Transverse colon (tissue), 4 donors: ENCODE measurements at regions not wholly inside any gene's neighbourhood (a gene's known extent, or its start where the extent isn't known, plus 50 kb on each side); places are given as distances from the start of the nearest gene placed in this dataset.

Experiments
- DNase-seq: peaks from one replicate; pipeline ENCODE4 v3.0.0-alpha.2; 2019
- H3K27ac ChIP-seq, 4 donors: fragments of 200-600 bp; sonication (generic); 2 replicates each; pipeline ENCODE4 v1.5.1; 2016 to 2018; ENCODE audit warnings: inconsistent platforms in 4 of 4
- H3K27me3 ChIP-seq: fragments of 200-600 bp; sonication (generic); 2 replicates; pipeline ENCODE4 v1.5.1; 2017; ENCODE audit warnings: inconsistent platforms
- H3K36me3 ChIP-seq, 4 donors: fragments of 200-600 bp; sonication (generic); 2 replicates each; pipeline ENCODE4 v1.5.1; 2017 to 2019; ENCODE audit warnings: inconsistent platforms in 4 of 4
- H3K4me1 ChIP-seq, 4 donors: fragments of 200-600 bp; sonication (generic); 2 replicates each; pipeline ENCODE4 v1.5.1; 2017 to 2020; ENCODE audit warnings: inconsistent platforms in 4 of 4
- H3K4me3 ChIP-seq, 4 donors: fragments of 200-600 bp; sonication (generic); 1 replicate in 1 of 4; 2 replicates in 3 of 4; pipeline versions ENCODE4 v1.5.1 to v1.6.1; 2017 to 2019; ENCODE audit warnings: inconsistent platforms in 4 of 4
- H3K9me3 ChIP-seq, 2 donors: fragments of 200-600 bp; sonication (generic); 2 replicates each; pipeline ENCODE4 v1.5.1; 2017 to 2019; ENCODE audit warnings: inconsistent platforms in 2 of 2
- EP300 ChIP-seq: sonication (generic); formaldehyde crosslinking; IDR thresholded peaks from one replicate; pipeline ENCODE4 v1.6.1; 2017; ENCODE audit warnings: antibody characterized with exemption, low read depth
- POLR2A ChIP-seq: fragments of 450-650 bp; IDR thresholded peaks from one replicate; pipeline ENCODE4 v1.6.1; 2016; ENCODE audit warnings: antibody characterized with exemption, mild to moderate bottlenecking, moderate library complexity
- POLR2AphosphoS5 ChIP-seq, 3 donors: sonication (generic); formaldehyde crosslinking; IDR thresholded peaks; one replicate each; pipeline ENCODE4 v1.6.1; 2016; ENCODE audit warnings: antibody characterized with exemption in 3 of 3
- WGBS, 2 donors: methylation state at CpG; one replicate each; pipeline ENCODE4 v1.1.5; 2018; ENCODE audit warnings: low coverage in 1 of 2; 5-methylcytosine and 5-hydroxymethylcytosine counted together
- in situ Hi-C, 4 donors: fragments of 200-750 bp; cut with MboI; loops; one replicate each; pipeline versions ENCODE4 v1.15.0 to v1.15.1; 2017; ENCODE audit warnings: low sequenced_read_pairs in 3 of 4, low pct_ligation_motif_present in 1 of 4, low pct_unique_long_range_greater_than_20kb in 1 of 4
- intact Hi-C: fragments of 100-400 bp; cut with DNase I; formaldehyde crosslinking; loops from one replicate; pipeline ENCODE4 v1.15.1; 2023; ENCODE audit warnings: low total_unique reads
- TF ChIP-seq, protein P1 (sequence below), 5 experiments: fragments of 200-600 bp in 3 of 5; fragments of 450-650 bp in 2 of 5; sonication (generic) in 3 of 5; IDR thresholded peaks; 1 replicate in 2 of 5; 2 replicates in 3 of 5; pipeline ENCODE4 v1.5.1; 2016 to 2017; ENCODE audit warnings: antibody characterized with exemption in 5 of 5, inconsistent platforms in 3 of 5, mild to moderate bottlenecking in 2 of 5, moderate library complexity in 1 of 5

DNA sequence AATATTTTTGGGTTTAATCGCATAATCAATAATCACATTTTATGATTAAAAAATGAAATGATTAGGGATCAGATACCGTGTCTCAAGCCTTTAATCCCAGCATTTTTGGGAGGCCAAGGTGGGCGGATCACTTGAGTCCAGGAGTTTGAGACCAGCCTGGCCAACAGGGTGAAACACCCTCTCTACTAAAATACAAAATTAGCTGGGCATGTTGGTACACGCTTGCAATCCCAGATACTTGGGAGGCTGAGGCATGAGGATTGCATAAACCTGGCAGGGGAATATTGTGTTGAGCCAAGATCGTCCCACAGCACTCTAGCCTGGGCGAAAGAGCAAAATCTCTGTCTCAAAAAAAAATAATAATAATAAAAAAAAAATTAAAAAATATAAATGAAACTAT lies 1581.4 kb downstream of the KCNT2 start:
- no peaks in the 10 kb centered on the region for H3K27me3 ChIP-seq
- DNase-seq, result no peak
- no peak overlapping the region for H3K4me3 ChIP-seq
- TF ChIP-seq, protein P1, sequence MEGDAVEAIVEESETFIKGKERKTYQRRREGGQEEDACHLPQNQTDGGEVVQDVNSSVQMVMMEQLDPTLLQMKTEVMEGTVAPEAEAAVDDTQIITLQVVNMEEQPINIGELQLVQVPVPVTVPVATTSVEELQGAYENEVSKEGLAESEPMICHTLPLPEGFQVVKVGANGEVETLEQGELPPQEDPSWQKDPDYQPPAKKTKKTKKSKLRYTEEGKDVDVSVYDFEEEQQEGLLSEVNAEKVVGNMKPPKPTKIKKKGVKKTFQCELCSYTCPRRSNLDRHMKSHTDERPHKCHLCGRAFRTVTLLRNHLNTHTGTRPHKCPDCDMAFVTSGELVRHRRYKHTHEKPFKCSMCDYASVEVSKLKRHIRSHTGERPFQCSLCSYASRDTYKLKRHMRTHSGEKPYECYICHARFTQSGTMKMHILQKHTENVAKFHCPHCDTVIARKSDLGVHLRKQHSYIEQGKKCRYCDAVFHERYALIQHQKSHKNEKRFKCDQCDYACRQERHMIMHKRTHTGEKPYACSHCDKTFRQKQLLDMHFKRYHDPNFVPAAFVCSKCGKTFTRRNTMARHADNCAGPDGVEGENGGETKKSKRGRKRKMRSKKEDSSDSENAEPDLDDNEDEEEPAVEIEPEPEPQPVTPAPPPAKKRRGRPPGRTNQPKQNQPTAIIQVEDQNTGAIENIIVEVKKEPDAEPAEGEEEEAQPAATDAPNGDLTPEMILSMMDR (IDR thresholded peaks at IDR 0.05), result no peak
- no peak for TF ChIP-seq EP300
- TF ChIP-seq POLR2A, result no peak
- no peak for TF ChIP-seq POLR2AphosphoS5 (IDR thresholded peaks at IDR 0.05)
- no peaks in the 10 kb centered on the region for H3K36me3 ChIP-seq
- in situ Hi-C loops (no loop called here), intact Hi-C loops (no loop called here)
- 75 to 88% methylated on average over 5 to 6 of the region's 6 CpGs for WGBS, 2 donors
- H3K4me1 ChIP-seq, result no peaks in the 10 kb centered on the region
- no peak overlapping the region for H3K27ac ChIP-seq
- no peaks in the 10 kb centered on the region for H3K9me3 ChIP-seq

GRCh38 chr1:195019385-195019784 lies 1588.9 kb downstream of the KCNT2 start:
- no peak for TF ChIP-seq EP300
- no peak for TF ChIP-seq POLR2A
- TF ChIP-seq POLR2AphosphoS5 (IDR thresholded peaks at IDR 0.05), result no peak
- no peak overlapping the region for H3K4me3 ChIP-seq
- no peak overlapping the region for H3K27ac ChIP-seq
- 63 to 76% methylated on average over 1 of the region's 1 CpG for WGBS, 2 donors
- intact Hi-C loops, result no loop called here
- H3K27me3 ChIP-seq, result no peaks in the 10 kb centered on the region
- in situ Hi-C loops, result no loop called here
- no peak for DNase-seq
- H3K4me1 ChIP-seq, result no peaks in the 10 kb centered on the region
- no peaks in the 10 kb centered on the region for H3K9me3 ChIP-seq
- H3K36me3 ChIP-seq, result no peaks in the 10 kb centered on the region

DNA sequence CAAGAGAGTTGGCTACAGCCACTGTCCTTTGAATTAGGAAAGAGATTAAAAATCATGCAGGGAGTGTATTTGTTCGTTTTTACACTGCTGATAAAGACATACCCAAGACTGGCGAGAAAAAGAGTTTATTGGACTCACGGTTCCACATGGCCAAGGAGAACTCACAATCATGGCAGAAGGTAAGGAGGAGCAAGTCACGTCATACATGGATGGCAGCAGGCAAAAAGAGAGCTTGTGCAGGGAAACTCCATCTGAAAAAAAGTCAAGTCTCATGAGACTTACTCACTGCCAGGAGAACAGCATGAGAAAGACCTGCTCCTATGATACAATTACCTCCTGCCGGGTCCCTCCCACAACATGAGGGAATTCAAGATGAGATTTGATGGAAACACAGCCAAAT lies 1595.2 kb downstream of the KCNT2 start:
- 56 to 59% methylated on average over 3 to 5 of the region's 5 CpGs for WGBS, 2 donors
- Histone ChIP-seq H3K4me1 (no peaks in the 10 kb centered on the region), H3K9me3 (no peaks in the 10 kb centered on the region), H3K4me3 (no peak overlapping the region), H3K27me3 (no peaks in the 10 kb centered on the region), H3K27ac (no peak overlapping the region), H3K36me3 (no peaks in the 10 kb centered on the region)
- TF ChIP-seq POLR2AphosphoS5 (IDR thresholded peaks at IDR 0.05) (no peak), POLR2A (no peak), EP300 (no peak)
- TF ChIP-seq, protein P1 (IDR thresholded peaks at IDR 0.05), result no peak
- in situ Hi-C loops, result no loop called here
- DNase-seq, result no peak
- intact Hi-C loops, result no loop called here

DNA sequence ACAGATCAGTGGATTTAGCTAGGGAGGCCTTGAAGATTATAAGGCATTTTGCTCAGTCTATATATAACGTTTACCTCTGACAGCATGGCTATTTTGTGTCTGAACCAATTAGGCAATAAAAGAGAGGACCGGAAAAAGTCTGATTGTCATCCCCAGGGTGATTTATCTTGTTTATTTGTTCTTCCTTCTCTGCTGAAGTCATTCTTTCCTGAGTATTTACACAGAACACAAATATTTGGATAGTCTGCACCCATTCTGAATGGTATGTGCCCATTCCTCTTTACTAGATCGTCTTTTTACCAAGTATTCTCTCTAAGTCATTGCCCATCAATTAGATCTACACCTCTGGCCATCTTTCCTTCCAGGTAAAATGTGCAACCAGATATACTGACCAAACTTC lies 1602.9 kb downstream of the KCNT2 start:
- H3K4me3 ChIP-seq, result no peak overlapping the region
- DNase-seq, result no peak
- in situ Hi-C loops, result no loop called here
- H3K27ac ChIP-seq, result no peak overlapping the region
- intact Hi-C loops, result no loop called here
- H3K4me1 ChIP-seq, result no peaks in the 10 kb centered on the region
- H3K27me3 ChIP-seq, result no peaks in the 10 kb centered on the region
- no peaks in the 10 kb centered on the region for H3K36me3 ChIP-seq
- 17 to 18% methylated on average over 1 to 3 of the region's 3 CpGs for WGBS, 2 donors
- H3K9me3 ChIP-seq, result no peaks in the 10 kb centered on the region
- TF ChIP-seq POLR2A (no peak), POLR2AphosphoS5 (IDR thresholded peaks at IDR 0.05) (no peak), EP300 (no peak)
- TF ChIP-seq, protein P1 (IDR thresholded peaks at IDR 0.05), result no peak

DNA sequence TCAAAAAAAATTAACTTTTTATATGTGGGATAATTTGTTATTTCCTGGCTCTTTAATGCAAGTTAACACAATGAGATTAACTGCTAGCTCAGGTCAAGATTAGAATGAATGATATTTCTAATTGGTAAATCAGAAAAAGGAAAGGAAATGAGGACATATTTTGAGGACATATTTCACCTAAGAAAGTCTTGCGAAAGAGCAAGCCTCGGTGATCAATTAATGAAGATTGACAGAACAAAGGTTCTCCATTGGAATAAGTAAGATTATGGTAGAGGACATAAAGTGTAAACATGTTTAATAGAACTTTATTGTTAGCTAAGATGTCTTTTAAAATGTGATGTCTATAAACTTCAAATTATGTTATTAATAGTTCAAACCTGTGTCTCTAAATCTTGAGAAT lies 1617.8 kb downstream of the KCNT2 start:
- Histone ChIP-seq H3K27ac (no peak overlapping the region), H3K4me1 (no peaks in the 10 kb centered on the region), H3K4me3 (no peak overlapping the region), H3K9me3 (no peaks in the 10 kb centered on the region), H3K27me3 (no peaks in the 10 kb centered on the region), H3K36me3 (no peaks in the 10 kb centered on the region)
- DNase-seq, result no peak
- 93 to 100% methylated on average over 2 of the region's 2 CpGs for WGBS, 2 donors
- TF ChIP-seq POLR2A, result no peak
- TF ChIP-seq EP300, result no peak
- TF ChIP-seq, protein P1 (IDR thresholded peaks at IDR 0.05), result no peak
- TF ChIP-seq POLR2AphosphoS5 (IDR thresholded peaks at IDR 0.05), result no peak
- in situ Hi-C loops (no loop called here), intact Hi-C loops (no loop called here)
